GM12872 (cell line): ENCODE measurements at regions not wholly inside any gene's neighbourhood (a gene's known extent, or its start where the extent isn't known, plus 50 kb on each side); places are given as distances from the start of the nearest gene placed in this dataset.

Experiments used
- CTCF ChIP-seq: IDR thresholded peaks from 3 replicates; pipeline ENCODE4 v1.5.1; 2011; ENCODE audit warnings: low read depth, mild to moderate bottlenecking, low read length, moderate library complexity; ENCODE audit not compliant: insufficient read depth

GRCh38 chr4:117326091-117326490, 240.7 kb upstream of the TRAM1L1 start:
- no peak for TF ChIP-seq CTCF

GRCh38 chr4:117327491-117327890, 242.1 kb upstream of the TRAM1L1 start:
- no peak for TF ChIP-seq CTCF

DNA sequence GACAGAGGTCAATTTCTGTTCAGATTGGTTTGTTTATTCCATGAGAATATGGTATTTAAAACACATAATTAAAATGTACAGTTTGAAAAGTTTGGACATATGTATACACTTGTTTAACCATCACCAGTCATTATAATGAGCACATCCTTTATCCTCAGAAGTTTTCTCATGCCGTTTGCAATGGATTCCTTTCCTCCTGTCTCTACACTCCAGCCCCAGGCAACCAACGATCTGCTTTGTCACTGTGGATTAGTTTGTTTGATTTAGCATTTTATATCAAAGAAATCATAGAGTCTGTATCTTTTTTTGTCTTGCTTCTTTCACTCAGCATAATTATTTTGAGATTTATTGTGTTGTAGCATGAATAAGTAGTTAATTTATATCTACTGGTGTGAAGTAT, 243.0 kb upstream of the TRAM1L1 start:
- no peak for TF ChIP-seq CTCF

- TF ChIP-seq CTCF, result no peak
Measured at GRCh38 chr4:117331817-117332216, 246.4 kb upstream of the TRAM1L1 start.

GRCh38 chr4:117334451-117335188, 249.2 kb upstream of the TRAM1L1 start:
- TF ChIP-seq CTCF, result no peak

- TF ChIP-seq CTCF, result no peak
Measured at GRCh38 chr4:117357437-117357836, 272.1 kb upstream of the TRAM1L1 start.

- no peak for TF ChIP-seq CTCF
Measured at GRCh38 chr4:117357866-117358265, 272.5 kb upstream of the TRAM1L1 start.
